Endodermal cell (in vitro differentiated cells): ENCODE measurements at regions not wholly inside any gene's neighbourhood (a gene's known extent, or its start where the extent isn't known, plus 50 kb on each side); places are given as distances from the start of the nearest gene placed in this dataset.

Source experiments
- DNase-seq: peaks from one replicate; pipeline ENCODE4 v3.0.0-alpha.2; 2017
- H3K27ac ChIP-seq: 2 replicates; pipeline ENCODE4 v1.5.1; 2013; ENCODE audit warnings: mild to moderate bottlenecking, low read depth, low read length, moderate library complexity
- H3K27me3 ChIP-seq: 2 replicates; pipeline ENCODE4 v1.6.1; 2013; ENCODE audit warnings: mild to moderate bottlenecking, low read length, moderate library complexity; ENCODE audit not compliant: insufficient read depth, control insufficient read depth, poor library complexity, severe bottlenecking
- H3K36me3 ChIP-seq: 2 replicates; pipeline ENCODE4 v1.7.0; 2013; ENCODE audit warnings: mild to moderate bottlenecking, low read length, moderate library complexity; ENCODE audit not compliant: control insufficient read depth, insufficient read depth
- H3K4me1 ChIP-seq: one replicate; pipeline ENCODE4 v1.7.0; 2013; ENCODE audit warnings: low read length; ENCODE audit not compliant: control insufficient read depth, insufficient read depth
- H3K4me3 ChIP-seq: 2 replicates; pipeline ENCODE4 v1.5.1; 2013; ENCODE audit warnings: mild to moderate bottlenecking, low read length, moderate library complexity
- H3K9ac ChIP-seq: 2 replicates; pipeline ENCODE4 v1.6.1; 2013; ENCODE audit warnings: mild to moderate bottlenecking, low read length, moderate library complexity; ENCODE audit not compliant: poor library complexity, severe bottlenecking; ENCODE audit errors: extremely low read depth
- H3K9me3 ChIP-seq: 2 replicates; pipeline ENCODE4 v1.6.1; 2013; ENCODE audit warnings: mild to moderate bottlenecking, low read length, moderate library complexity; ENCODE audit not compliant: control insufficient read depth
- H3K27ac Mint-ChIP-seq: 2 replicates; pipeline ENCODE4 v1.8.0; 2020; ENCODE audit warnings: mixed read lengths
- H3K27me3 Mint-ChIP-seq: 2 replicates; pipeline ENCODE4 v1.8.0; 2021; ENCODE audit warnings: mild to moderate bottlenecking, mixed read lengths; ENCODE audit not compliant: insufficient read depth
- H3K36me3 Mint-ChIP-seq: 2 replicates; pipeline ENCODE4 v1.8.0; 2020; ENCODE audit warnings: low read depth, mixed read lengths
- H3K4me1 Mint-ChIP-seq: 2 replicates; pipeline ENCODE4 v1.8.0; 2020; ENCODE audit warnings: mixed read lengths
- H3K4me3 Mint-ChIP-seq: 2 replicates; pipeline ENCODE4 v1.8.0; 2020; ENCODE audit warnings: mild to moderate bottlenecking, moderate library complexity, mixed read lengths
- H3K9me3 Mint-ChIP-seq: 2 replicates; pipeline ENCODE4 v1.8.0; 2020; ENCODE audit warnings: mild to moderate bottlenecking, mixed read lengths
- WGBS, 2 experiments: methylation state at CpG; one replicate each; pipeline versions ENCODE4 v1.1.5 to v1.1.7; 2013; ENCODE audit warnings: missing lambda C conversion rate in 2 of 2, mixed read lengths in 1 of 2; ENCODE audit not compliant: insufficient coverage in 1 of 2, insufficient read length in 1 of 2; 5-methylcytosine and 5-hydroxymethylcytosine counted together
- TF ChIP-seq, protein P1 (sequence below): fragments of 200-600 bp; sonication (generic); conservative IDR thresholded peaks from 2 replicates; pipeline ENCODE4 v1.5.0; 2021; ENCODE audit warnings: antibody characterized with exemption, mild to moderate bottlenecking

DNA sequence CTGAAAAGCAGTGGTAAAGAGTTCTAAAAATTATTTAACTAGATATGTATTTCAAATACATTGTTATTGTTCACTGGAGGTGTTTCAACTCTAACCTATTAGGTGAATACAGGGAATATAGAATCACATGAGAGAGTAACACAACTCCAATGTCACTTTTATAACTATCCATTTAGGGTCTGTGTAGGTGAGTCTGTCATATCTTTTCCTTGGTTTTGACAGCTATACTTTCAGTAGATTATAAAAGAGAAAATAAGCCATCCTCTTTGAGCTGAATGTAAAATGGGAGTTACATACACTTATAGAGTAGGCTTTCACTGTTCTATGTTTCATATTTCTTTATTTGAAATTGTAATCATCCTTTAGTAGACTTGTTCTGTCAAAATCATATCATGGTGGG lies 2321.0 kb downstream of the PCDH9 start:
- no peaks in the 10 kb centered on the region for H3K36me3 ChIP-seq
- peaks cover 10% of the 10 kb centered on the region for H3K9me3 Mint-ChIP-seq
- H3K27ac ChIP-seq = no peak overlapping the region
- H3K4me3 Mint-ChIP-seq = no peak overlapping the region
- no peaks in the 10 kb centered on the region for H3K4me1 Mint-ChIP-seq
- H3K27me3 ChIP-seq = no peaks in the 10 kb centered on the region
- no peaks in the 10 kb centered on the region for H3K27me3 Mint-ChIP-seq
- H3K9me3 ChIP-seq = no peaks in the 10 kb centered on the region
- no peak overlapping the region for H3K27ac Mint-ChIP-seq
- no peak overlapping the region for H3K4me3 ChIP-seq
- H3K9ac ChIP-seq = no peak overlapping the region
- DNase-seq = no peak
- H3K36me3 Mint-ChIP-seq = no peaks in the 10 kb centered on the region
- TF ChIP-seq, protein P1, sequence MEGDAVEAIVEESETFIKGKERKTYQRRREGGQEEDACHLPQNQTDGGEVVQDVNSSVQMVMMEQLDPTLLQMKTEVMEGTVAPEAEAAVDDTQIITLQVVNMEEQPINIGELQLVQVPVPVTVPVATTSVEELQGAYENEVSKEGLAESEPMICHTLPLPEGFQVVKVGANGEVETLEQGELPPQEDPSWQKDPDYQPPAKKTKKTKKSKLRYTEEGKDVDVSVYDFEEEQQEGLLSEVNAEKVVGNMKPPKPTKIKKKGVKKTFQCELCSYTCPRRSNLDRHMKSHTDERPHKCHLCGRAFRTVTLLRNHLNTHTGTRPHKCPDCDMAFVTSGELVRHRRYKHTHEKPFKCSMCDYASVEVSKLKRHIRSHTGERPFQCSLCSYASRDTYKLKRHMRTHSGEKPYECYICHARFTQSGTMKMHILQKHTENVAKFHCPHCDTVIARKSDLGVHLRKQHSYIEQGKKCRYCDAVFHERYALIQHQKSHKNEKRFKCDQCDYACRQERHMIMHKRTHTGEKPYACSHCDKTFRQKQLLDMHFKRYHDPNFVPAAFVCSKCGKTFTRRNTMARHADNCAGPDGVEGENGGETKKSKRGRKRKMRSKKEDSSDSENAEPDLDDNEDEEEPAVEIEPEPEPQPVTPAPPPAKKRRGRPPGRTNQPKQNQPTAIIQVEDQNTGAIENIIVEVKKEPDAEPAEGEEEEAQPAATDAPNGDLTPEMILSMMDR = no peak
- H3K4me1 ChIP-seq = no peaks in the 10 kb centered on the region

DNA sequence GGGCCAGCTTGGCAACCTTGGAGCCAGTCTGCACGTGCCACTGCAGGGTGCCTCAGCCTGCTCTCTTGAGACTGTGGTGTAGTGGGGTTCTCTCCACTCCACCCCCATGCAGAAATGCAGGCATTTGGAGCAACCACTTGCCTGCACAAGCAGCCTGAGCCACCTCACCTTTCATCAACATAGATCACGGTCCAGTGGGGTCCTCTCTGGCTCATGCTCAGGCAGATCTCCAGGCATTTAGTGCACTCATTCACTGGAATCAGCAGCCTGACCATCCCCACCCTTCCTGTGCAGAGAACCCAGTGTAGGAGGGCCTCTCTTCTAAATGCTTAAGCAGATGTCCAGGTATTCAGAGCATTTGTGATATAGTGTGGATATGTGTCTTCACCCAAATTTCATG lies 2330.1 kb downstream of the PCDH9 start:
- Histone ChIP-seq H3K36me3 (no peaks in the 10 kb centered on the region), H3K4me1 (no peaks in the 10 kb centered on the region), H3K27me3 (no peaks in the 10 kb centered on the region), H3K4me3 (no peak overlapping the region), H3K9ac (no peak overlapping the region), H3K9me3 (no peaks in the 10 kb centered on the region), H3K27ac (no peak overlapping the region)
- H3K9me3 Mint-ChIP-seq = no peaks in the 10 kb centered on the region
- no peak overlapping the region for H3K4me3 Mint-ChIP-seq
- no peaks in the 10 kb centered on the region for H3K36me3 Mint-ChIP-seq
- 88% methylated on average over 2 of the region's 2 CpGs; no CpG with 5 or more reads in 1 of the 2 experiments for WGBS, 2 experiments
- TF ChIP-seq, protein P1 = no peak
- no peak overlapping the region for H3K27ac Mint-ChIP-seq
- H3K27me3 Mint-ChIP-seq = no peaks in the 10 kb centered on the region
- no peaks in the 10 kb centered on the region for H3K4me1 Mint-ChIP-seq
- DNase-seq = no peak

DNA sequence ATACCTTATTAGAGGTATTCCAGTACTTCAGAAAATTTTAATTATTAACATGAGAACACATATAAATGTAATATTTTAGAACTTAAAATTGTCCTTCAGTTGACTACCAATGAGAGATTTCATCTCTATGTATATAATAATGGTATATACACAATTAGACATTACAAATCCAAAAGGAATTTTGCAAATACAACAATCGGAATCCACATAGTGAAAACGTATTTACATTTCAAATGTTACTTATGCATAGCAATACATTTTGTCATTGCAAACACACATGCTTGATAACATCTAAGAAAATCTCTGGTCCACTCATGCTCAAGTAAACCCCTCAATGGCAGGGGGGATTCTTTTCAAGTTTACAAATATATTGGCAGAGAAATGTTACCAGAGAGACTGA lies 2345.2 kb downstream of the PCDH9 start:
- Mint-ChIP-seq H3K4me3 (no peak overlapping the region), H3K27me3 (no peaks in the 10 kb centered on the region), H3K36me3 (no peaks in the 10 kb centered on the region), H3K27ac (no peak overlapping the region), H3K4me1 (no peaks in the 10 kb centered on the region), H3K9me3 (no peaks in the 10 kb centered on the region)
- no peak for DNase-seq
- H3K27me3 ChIP-seq = no peaks in the 10 kb centered on the region
- TF ChIP-seq, protein P1 = no peak
- no peaks in the 10 kb centered on the region for H3K4me1 ChIP-seq
- H3K9me3 ChIP-seq = no peaks in the 10 kb centered on the region
- H3K36me3 ChIP-seq = no peaks in the 10 kb centered on the region
- 93% methylated on average over 2 of the region's 2 CpGs; no CpG with 5 or more reads in 1 of the 2 experiments for WGBS, 2 experiments
- H3K4me3 ChIP-seq = no peak overlapping the region
- H3K9ac ChIP-seq = no peak overlapping the region
- H3K27ac ChIP-seq = no peak overlapping the region
